Suprapubic skin (tissue), 4 donors: ENCODE measurements at regions not wholly inside any gene's neighbourhood (a gene's known extent, or its start where the extent isn't known, plus 50 kb on each side); places are given as distances from the start of the nearest gene placed in this dataset.

ENCODE experiments used
- DNase-seq, 2 donors: peaks; one replicate each; pipeline ENCODE4 v3.0.0-alpha.2; 2019; ENCODE audit warnings: low spot score in 2 of 2
- H3K27ac ChIP-seq: fragments of 200-600 bp; sonication (generic); one replicate; pipeline ENCODE4 v1.5.1; 2019
- H3K27me3 ChIP-seq: fragments of 200-600 bp; sonication (generic); one replicate; pipeline ENCODE4 v1.5.1; 2019
- H3K36me3 ChIP-seq: fragments of 200-600 bp; sonication (generic); one replicate; pipeline ENCODE4 v1.5.1; 2019
- H3K4me1 ChIP-seq: fragments of 200-600 bp; sonication (generic); one replicate; pipeline ENCODE4 v1.5.1; 2019
- H3K4me3 ChIP-seq: fragments of 200-600 bp; sonication (generic); one replicate; pipeline ENCODE4 v1.5.1; 2019; ENCODE audit warnings: mild to moderate bottlenecking
- H3K9me3 ChIP-seq: fragments of 200-600 bp; sonication (generic); one replicate; pipeline ENCODE4 v1.5.1; 2019
- CTCF ChIP-seq, 2 donors: fragments of 200-600 bp in 1 of 2; fragments of 450-650 bp in 1 of 2; sonication (generic) in 1 of 2; IDR thresholded peaks; one replicate each; pipeline ENCODE4 v1.5.1; 2016 to 2019; ENCODE audit warnings: antibody characterized with exemption in 2 of 2, mild to moderate bottlenecking in 1 of 2, moderate library complexity in 1 of 2
- EP300 ChIP-seq: sonication (generic); formaldehyde crosslinking; IDR thresholded peaks from one replicate; pipeline ENCODE4 v1.6.1; 2017; ENCODE audit warnings: antibody characterized with exemption
- POLR2A ChIP-seq, 2 donors: fragments of 450-650 bp; IDR thresholded peaks; one replicate each; pipeline ENCODE4 v1.6.1; 2017; ENCODE audit warnings: antibody characterized with exemption in 2 of 2, mild to moderate bottlenecking in 2 of 2, moderate library complexity in 2 of 2
- POLR2AphosphoS5 ChIP-seq, 3 donors: sonication (generic); formaldehyde crosslinking; IDR thresholded peaks; one replicate each; pipeline ENCODE4 v1.6.1; 2017; ENCODE audit warnings: antibody characterized with exemption in 3 of 3
- WGBS: methylation state at CpG from one replicate; pipeline ENCODE4 v1.1.5; 2018; 5-methylcytosine and 5-hydroxymethylcytosine counted together

GRCh38 chr21:36544545-36544944 is 64.6 kb upstream of the CLDN14 start:
- Histone ChIP-seq H3K4me3 (no peak overlapping the region), H3K27me3 (peaks cover 22% of the 10 kb centered on the region), H3K9me3 (no peaks in the 10 kb centered on the region), H3K36me3 (no peaks in the 10 kb centered on the region), H3K4me1 (peaks cover 10% of the 10 kb centered on the region), H3K27ac (no peak overlapping the region)
- WGBS = 63% methylated on average over 9 of the region's 9 CpGs
- TF ChIP-seq CTCF (IDR thresholded peaks at IDR 0.05) (no peak), POLR2AphosphoS5 (IDR thresholded peaks at IDR 0.05) (no peak), EP300 (no peak), POLR2A (IDR thresholded peaks at IDR 0.05) (no peak)
- no peak for DNase-seq

- DNase-seq = no peak
- WGBS = 52% methylated on average over 6 of the region's 6 CpGs
- H3K4me1 ChIP-seq = peaks cover 11% of the 10 kb centered on the region
- no peak overlapping the region for H3K27ac ChIP-seq
- H3K27me3 ChIP-seq = peaks cover 25% of the 10 kb centered on the region
- H3K9me3 ChIP-seq = no peaks in the 10 kb centered on the region
- H3K36me3 ChIP-seq = no peaks in the 10 kb centered on the region
- no peak overlapping the region for H3K4me3 ChIP-seq
- TF ChIP-seq CTCF (IDR thresholded peaks at IDR 0.05) (no peak), EP300 (no peak), POLR2A (IDR thresholded peaks at IDR 0.05) (no peak), POLR2AphosphoS5 (IDR thresholded peaks at IDR 0.05) (no peak)
Measured at GRCh38 chr21:36545776-36546511, 66.0 kb upstream of the CLDN14 start.

DNA sequence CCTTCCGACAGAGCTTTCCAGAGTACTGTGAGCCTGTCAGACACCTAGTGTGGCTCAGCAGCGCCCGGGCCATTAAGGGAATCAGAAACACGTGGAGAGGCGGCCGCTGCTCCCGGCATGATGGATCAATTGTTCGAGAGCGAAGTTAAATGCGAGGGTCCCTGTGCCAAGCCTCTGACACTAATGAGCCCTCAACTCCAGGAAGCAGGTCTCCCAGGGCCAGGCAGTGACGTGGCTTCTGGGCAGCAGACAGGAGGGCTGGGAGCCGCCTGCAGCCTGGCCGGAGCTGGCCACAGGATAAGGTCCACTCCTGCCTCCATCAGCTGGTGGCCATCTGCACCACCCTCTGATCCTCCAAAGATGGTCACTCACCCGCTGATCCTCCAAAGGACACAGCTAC is 67.5 kb upstream of the CLDN14 start:
- TF ChIP-seq EP300 (no peak), POLR2A (IDR thresholded peaks at IDR 0.05) (no peak), CTCF (IDR thresholded peaks at IDR 0.05) (no peak), POLR2AphosphoS5 (IDR thresholded peaks at IDR 0.05) (no peak)
- H3K27ac ChIP-seq = no peak overlapping the region
- H3K9me3 ChIP-seq = no peaks in the 10 kb centered on the region
- no peak overlapping the region for H3K4me3 ChIP-seq
- peaks cover 20% of the 10 kb centered on the region for H3K4me1 ChIP-seq
- peaks cover 15% of the 10 kb centered on the region for H3K27me3 ChIP-seq
- whole genome bisulfite sequencing = 67% methylated on average over 13 of the region's 14 CpGs
- DNase-seq = no peak
- no peaks in the 10 kb centered on the region for H3K36me3 ChIP-seq

DNA sequence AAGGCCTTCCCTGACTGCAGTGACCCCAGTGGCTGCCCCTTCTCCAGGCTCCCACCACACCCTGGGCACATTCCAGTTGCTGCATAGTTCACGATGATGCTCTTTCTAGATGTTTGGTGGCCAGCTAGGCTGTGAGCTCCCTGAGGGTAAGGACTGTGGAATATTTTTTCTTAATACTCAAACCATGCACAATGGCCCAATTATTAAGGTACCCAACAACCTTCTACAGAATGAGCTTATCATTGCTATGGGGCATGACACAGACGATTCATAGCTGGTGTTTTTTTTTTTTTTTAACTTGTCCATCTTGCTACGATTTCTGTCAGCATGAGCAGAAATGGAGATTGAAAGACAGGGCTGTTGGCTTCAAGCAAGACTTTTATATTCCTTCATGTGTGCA is 68.9 kb upstream of the CLDN14 start:
- peaks cover 17% of the 10 kb centered on the region for H3K4me1 ChIP-seq
- no peak overlapping the region for H3K4me3 ChIP-seq
- no peaks in the 10 kb centered on the region for H3K36me3 ChIP-seq
- no peaks in the 10 kb centered on the region for H3K9me3 ChIP-seq
- H3K27me3 ChIP-seq = peaks cover 8% of the 10 kb centered on the region
- TF ChIP-seq POLR2A (IDR thresholded peaks at IDR 0.05) (no peak), CTCF (IDR thresholded peaks at IDR 0.05) (no peak), EP300 (no peak), POLR2AphosphoS5 (IDR thresholded peaks at IDR 0.05) (no peak)
- DNase-seq = no peak
- H3K27ac ChIP-seq = no peak overlapping the region
- WGBS = 58% methylated on average over 3 of the region's 3 CpGs

DNA sequence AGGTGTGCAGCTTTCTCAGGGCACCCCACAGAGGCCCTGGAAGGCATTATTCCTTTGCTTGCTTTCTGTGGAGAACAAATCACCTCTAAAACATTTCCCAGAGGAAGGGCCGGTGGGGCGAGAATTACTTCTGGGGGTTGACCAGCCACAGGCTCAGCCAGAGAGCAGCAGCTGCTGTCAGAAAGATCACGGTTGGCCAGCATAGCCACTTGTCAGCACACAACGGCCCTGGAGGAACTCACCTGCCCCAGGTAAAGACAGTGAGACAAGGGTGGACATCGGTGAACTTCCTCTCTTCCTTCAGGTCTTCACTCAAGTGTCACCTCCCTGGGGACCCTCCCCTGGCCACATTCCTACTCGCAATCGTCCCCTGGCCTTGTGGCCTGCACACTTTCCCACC is 69.5 kb upstream of the CLDN14 start:
- TF ChIP-seq CTCF (IDR thresholded peaks at IDR 0.05) (no peak), EP300 (no peak), POLR2A (IDR thresholded peaks at IDR 0.05) (no peak), POLR2AphosphoS5 (IDR thresholded peaks at IDR 0.05) (no peak)
- Histone ChIP-seq H3K27ac (no peak overlapping the region), H3K9me3 (no peaks in the 10 kb centered on the region), H3K4me3 (no peak overlapping the region), H3K4me1 (peaks cover 17% of the 10 kb centered on the region), H3K27me3 (peaks cover 8% of the 10 kb centered on the region), H3K36me3 (no peaks in the 10 kb centered on the region)
- DNase-seq = no peak
- 79% methylated on average over 6 of the region's 7 CpGs for WGBS
